GM23338 (cell line): ENCODE measurements at regions not wholly inside any gene's neighbourhood (a gene's known extent, or its start where the extent isn't known, plus 50 kb on each side); places are given as distances from the start of the nearest gene placed in this dataset.

Experiments used
- ATAC-seq: fragments of 200-7000 bp; cut with Tn5 transposase; 3 replicates; pipeline ENCODE4 v1.9.1; 2020
- DNase-seq: peaks from one replicate; pipeline ENCODE4 v3.0.0-alpha.2; 2015; ENCODE audit warnings: low spot score
- H2AFZ ChIP-seq: fragments of 200-600 bp; sonication (generic); 2 replicates; pipeline ENCODE4 v1.8.0; 2016; ENCODE audit warnings: antibody characterized with exemption, mild to moderate bottlenecking, moderate library complexity
- H3F3A ChIP-seq: fragments of 200-600 bp; sonication (generic); replicated peaks from 2 replicates; pipeline ENCODE4 v1.8.0; 2017; ENCODE audit warnings: antibody characterized with exemption, mixed run types, low read depth
- H3K27ac ChIP-seq: fragments of 200-600 bp; sonication (generic); 2 replicates; pipeline ENCODE4 v1.6.1; 2016; ENCODE audit warnings: low read depth
- H3K27me3 ChIP-seq: fragments of 200-600 bp; sonication (generic); 2 replicates; pipeline ENCODE4 v1.8.0; 2016; ENCODE audit warnings: mild to moderate bottlenecking, mixed run types, moderate library complexity; ENCODE audit not compliant: insufficient read depth
- H3K36me3 ChIP-seq: fragments of 200-600 bp; sonication (generic); 2 replicates; pipeline ENCODE4 v1.8.0; 2016; ENCODE audit warnings: mild to moderate bottlenecking; ENCODE audit not compliant: insufficient read depth
- H3K4me1 ChIP-seq: fragments of 200-600 bp; sonication (generic); 2 replicates; pipeline ENCODE4 v1.8.0; 2016; ENCODE audit warnings: mild to moderate bottlenecking, moderate library complexity; ENCODE audit not compliant: insufficient read depth
- H3K4me2 ChIP-seq: fragments of 200-600 bp; sonication (generic); 2 replicates; pipeline ENCODE4 v1.7.1; 2017; ENCODE audit warnings: mixed run types
- H3K4me3 ChIP-seq: fragments of 200-600 bp; sonication (generic); 2 replicates; pipeline ENCODE4 v1.6.1; 2016; ENCODE audit warnings: mixed run types
- H3K79me2 ChIP-seq: fragments of 200-600 bp; sonication (generic); replicated peaks from 2 replicates; pipeline ENCODE4 v1.8.0; 2017; ENCODE audit warnings: mild to moderate bottlenecking; ENCODE audit not compliant: insufficient read depth
- H3K9me2 ChIP-seq: fragments of 200-600 bp; sonication (generic); 2 replicates; pipeline ENCODE4 v1.8.0; 2017; ENCODE audit not compliant: insufficient read depth
- H4K20me1 ChIP-seq: fragments of 200-600 bp; sonication (generic); replicated peaks from 2 replicates; pipeline ENCODE4 v1.8.0; 2017; ENCODE audit warnings: mild to moderate bottlenecking; ENCODE audit not compliant: insufficient read depth
- H3K27ac Mint-ChIP-seq: 2 replicates; pipeline ENCODE4 v1.8.0; 2020; ENCODE audit warnings: inconsistent platforms, mild to moderate bottlenecking, moderate library complexity, mixed read lengths
- H3K27me3 Mint-ChIP-seq: 3 replicates; pipeline ENCODE4 v1.8.0; 2022; ENCODE audit warnings: low read depth, mild to moderate bottlenecking, moderate library complexity, mixed read lengths, inconsistent platforms; ENCODE audit not compliant: insufficient read depth, poor library complexity
- H3K36me3 Mint-ChIP-seq: 3 replicates; pipeline ENCODE4 v1.8.0; 2021; ENCODE audit warnings: low read depth, mild to moderate bottlenecking, inconsistent platforms, moderate library complexity, mixed read lengths
- H3K4me1 Mint-ChIP-seq: 3 replicates; pipeline ENCODE4 v1.8.0; 2020; ENCODE audit warnings: mild to moderate bottlenecking, inconsistent platforms, mixed read lengths
- H3K4me3 Mint-ChIP-seq: 3 replicates; pipeline ENCODE4 v1.8.0; 2021; ENCODE audit warnings: moderate library complexity, mild to moderate bottlenecking, inconsistent platforms, mixed read lengths
- H3K9me3 Mint-ChIP-seq: 3 replicates; pipeline ENCODE4 v1.8.0; 2020; ENCODE audit warnings: moderate library complexity, mild to moderate bottlenecking, inconsistent platforms, mixed read lengths
- CREB1 ChIP-seq: fragments of 250-450 bp; sonication (Bioruptor Pico); IDR thresholded peaks from 2 replicates; pipeline ENCODE4 v1.5.0; 2020; ENCODE audit warnings: low read depth, mild to moderate bottlenecking, moderate library complexity
- EZH2 ChIP-seq: fragments of 200-600 bp; sonication (generic); IDR thresholded peaks from one replicate; pipeline ENCODE4 v1.8.0; 2017; ENCODE audit warnings: antibody characterized with exemption, mild to moderate bottlenecking, low read depth; ENCODE audit not compliant: unreplicated experiment
- EZH2phosphoT487 ChIP-seq: fragments of 200-600 bp; sonication (generic); IDR thresholded peaks from one replicate; pipeline ENCODE4 v1.8.1; 2018; ENCODE audit warnings: antibody characterized with exemption; ENCODE audit not compliant: unreplicated experiment
- JUNB ChIP-seq: IDR thresholded peaks from one replicate; pipeline ENCODE4 v1.6.1; 2016; ENCODE audit warnings: antibody characterized with exemption; ENCODE audit not compliant: unreplicated experiment
- NANOG ChIP-seq: IDR thresholded peaks from 2 replicates; pipeline ENCODE4 v1.6.1; 2016; ENCODE audit warnings: antibody characterized with exemption, borderline replicate concordance
- POLR2AphosphoS5 ChIP-seq: IDR thresholded peaks from 2 replicates; pipeline ENCODE4 v1.6.1; 2016; ENCODE audit warnings: antibody characterized with exemption, low read depth
- STAT1 ChIP-seq: IDR thresholded peaks from one replicate; pipeline ENCODE4 v1.6.1; 2016; ENCODE audit warnings: antibody characterized with exemption; ENCODE audit not compliant: unreplicated experiment
- ZNF114 ChIP-seq: fragments of 250-450 bp; sonication (Bioruptor Pico); IDR thresholded peaks from 2 replicates; pipeline ENCODE4 v1.5.0; 2020; ENCODE audit warnings: mild to moderate bottlenecking, moderate library complexity
- ZNF331 ChIP-seq: fragments of 250-450 bp; sonication (Bioruptor Pico); IDR thresholded peaks from 2 replicates; pipeline ENCODE4 v1.5.0; 2020; ENCODE audit warnings: low read depth, mild to moderate bottlenecking, moderate library complexity
- TF ChIP-seq, protein P1 (sequence below), 2 experiments: fragments of 200-600 bp in 1 of 2; sonication (generic) in 1 of 2; conservative IDR thresholded peaks; 2 replicates each; pipeline versions ENCODE4 v1.5.1 to v1.6.1; 2016 to 2017; ENCODE audit warnings: antibody characterized with exemption in 2 of 2, low read depth in 2 of 2, mild to moderate bottlenecking in 2 of 2, moderate library complexity in 1 of 2
- TF ChIP-seq, protein P2 (sequence below): IDR thresholded peaks from 2 replicates; pipeline ENCODE4 v1.6.1; 2016; ENCODE audit warnings: antibody characterized with exemption
- TF ChIP-seq, protein P3 (sequence below): IDR thresholded peaks from one replicate; pipeline ENCODE4 v1.6.1; 2018; ENCODE audit warnings: antibody characterized with exemption; ENCODE audit not compliant: unreplicated experiment

DNA sequence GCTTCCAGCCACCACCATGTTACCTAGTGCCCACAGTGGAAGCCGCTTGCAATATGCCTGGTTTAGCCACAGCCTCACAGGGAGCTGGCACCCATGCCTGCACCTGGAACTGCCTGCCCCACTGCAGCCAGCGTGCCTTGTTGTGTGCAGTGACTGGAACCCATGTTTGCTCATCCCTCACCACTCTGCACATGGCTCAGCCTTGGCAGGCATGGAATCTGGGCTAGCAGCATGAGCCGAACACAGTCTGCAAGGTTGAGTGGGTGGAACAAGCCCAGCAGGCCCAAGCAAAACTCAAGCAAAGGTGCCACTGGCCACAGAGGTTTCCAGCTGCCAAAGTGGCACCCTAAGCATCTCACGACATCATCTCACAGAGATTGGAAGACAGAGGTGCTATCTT lies 269.5 kb downstream of the PCDH20 start (continued):
- TF ChIP-seq, protein P1, sequence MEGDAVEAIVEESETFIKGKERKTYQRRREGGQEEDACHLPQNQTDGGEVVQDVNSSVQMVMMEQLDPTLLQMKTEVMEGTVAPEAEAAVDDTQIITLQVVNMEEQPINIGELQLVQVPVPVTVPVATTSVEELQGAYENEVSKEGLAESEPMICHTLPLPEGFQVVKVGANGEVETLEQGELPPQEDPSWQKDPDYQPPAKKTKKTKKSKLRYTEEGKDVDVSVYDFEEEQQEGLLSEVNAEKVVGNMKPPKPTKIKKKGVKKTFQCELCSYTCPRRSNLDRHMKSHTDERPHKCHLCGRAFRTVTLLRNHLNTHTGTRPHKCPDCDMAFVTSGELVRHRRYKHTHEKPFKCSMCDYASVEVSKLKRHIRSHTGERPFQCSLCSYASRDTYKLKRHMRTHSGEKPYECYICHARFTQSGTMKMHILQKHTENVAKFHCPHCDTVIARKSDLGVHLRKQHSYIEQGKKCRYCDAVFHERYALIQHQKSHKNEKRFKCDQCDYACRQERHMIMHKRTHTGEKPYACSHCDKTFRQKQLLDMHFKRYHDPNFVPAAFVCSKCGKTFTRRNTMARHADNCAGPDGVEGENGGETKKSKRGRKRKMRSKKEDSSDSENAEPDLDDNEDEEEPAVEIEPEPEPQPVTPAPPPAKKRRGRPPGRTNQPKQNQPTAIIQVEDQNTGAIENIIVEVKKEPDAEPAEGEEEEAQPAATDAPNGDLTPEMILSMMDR (conservative IDR thresholded peaks at IDR 0.05; ENCODE audit: low read depth in 2 of 2): no peak

DNA sequence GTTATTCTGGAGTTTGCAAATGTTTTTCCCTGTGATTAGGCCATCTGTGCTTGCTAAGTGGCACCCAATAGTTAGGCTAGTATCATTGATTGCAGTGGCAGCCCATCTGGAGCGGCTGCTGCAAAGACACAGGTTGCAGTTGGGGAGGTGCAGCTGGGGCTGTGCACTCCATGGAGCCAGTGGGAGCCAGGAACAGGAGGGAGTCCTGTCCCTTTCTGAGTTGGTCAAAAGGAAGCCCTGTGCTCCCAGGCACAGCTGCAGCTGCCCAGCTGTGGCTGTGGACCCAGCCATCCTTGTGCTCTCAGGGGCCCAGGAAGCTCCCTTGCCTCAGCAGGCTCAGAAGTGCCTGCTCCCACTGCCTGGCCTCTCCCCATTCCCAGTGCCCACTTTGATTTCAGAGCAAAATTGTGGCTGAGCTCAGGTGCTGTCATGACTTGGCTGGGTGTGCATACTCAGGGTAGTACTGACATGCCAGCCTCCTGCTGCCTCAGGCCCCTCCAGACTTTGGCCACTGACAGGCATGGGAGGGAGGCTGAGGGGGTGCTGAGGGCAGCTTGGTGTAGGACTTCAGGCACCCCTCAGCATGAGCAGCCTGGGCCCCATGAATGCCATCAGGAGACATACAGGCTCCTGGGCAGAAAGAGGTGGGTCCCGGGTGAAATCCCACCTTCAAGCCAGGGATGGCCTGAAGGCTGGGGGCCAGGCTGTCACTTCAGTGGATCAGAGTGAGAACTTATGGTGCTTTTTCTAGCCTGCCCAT lies 270.6 kb downstream of the PCDH20 start:
- Histone ChIP-seq H3K36me3 (no peaks in the 10 kb centered on the region; the same call in 1 of the 2 replicates), H2AFZ (no peak overlapping the region), H3K27ac (no peak overlapping the region), H3K27me3 (no peaks in the 10 kb centered on the region), H4K20me1 (no peaks in the 10 kb centered on the region), H3K4me3 (no peak overlapping the region), H3K4me2 (no peak overlapping the region), H3K4me1 (no peaks in the 10 kb centered on the region), H3K9me2 (no peaks in the 10 kb centered on the region), H3F3A (no peaks in the 10 kb centered on the region), H3K79me2 (no peaks in the 10 kb centered on the region)
- no peaks in the 10 kb centered on the region; the same call in 2 of the 3 replicates for H3K4me1 Mint-ChIP-seq
- H3K27me3 Mint-ChIP-seq: no peaks in the 10 kb centered on the region
- H3K36me3 Mint-ChIP-seq: peaks cover 31% of the 10 kb centered on the region
- DNase-seq (no peak), ATAC-seq (no peak)
- no peak overlapping the region for H3K4me3 Mint-ChIP-seq
- no peak overlapping the region for H3K27ac Mint-ChIP-seq
- H3K9me3 Mint-ChIP-seq: peaks cover 34% of the 10 kb centered on the region
- TF ChIP-seq, protein P2, sequence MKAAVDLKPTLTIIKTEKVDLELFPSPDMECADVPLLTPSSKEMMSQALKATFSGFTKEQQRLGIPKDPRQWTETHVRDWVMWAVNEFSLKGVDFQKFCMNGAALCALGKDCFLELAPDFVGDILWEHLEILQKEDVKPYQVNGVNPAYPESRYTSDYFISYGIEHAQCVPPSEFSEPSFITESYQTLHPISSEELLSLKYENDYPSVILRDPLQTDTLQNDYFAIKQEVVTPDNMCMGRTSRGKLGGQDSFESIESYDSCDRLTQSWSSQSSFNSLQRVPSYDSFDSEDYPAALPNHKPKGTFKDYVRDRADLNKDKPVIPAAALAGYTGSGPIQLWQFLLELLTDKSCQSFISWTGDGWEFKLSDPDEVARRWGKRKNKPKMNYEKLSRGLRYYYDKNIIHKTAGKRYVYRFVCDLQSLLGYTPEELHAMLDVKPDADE: no peak
- no peak for TF ChIP-seq POLR2AphosphoS5
- TF ChIP-seq EZH2phosphoT487: no peak
- no peak for TF ChIP-seq NANOG
- no peak for TF ChIP-seq STAT1
- TF ChIP-seq, protein P1 (conservative IDR thresholded peaks at IDR 0.05; ENCODE audit: low read depth in 2 of 2): no peak
- TF ChIP-seq JUNB: no peak
- TF ChIP-seq CREB1: no peak
- no peak for TF ChIP-seq ZNF114 (CRISPR knock-in tag)
- TF ChIP-seq, protein P3, sequence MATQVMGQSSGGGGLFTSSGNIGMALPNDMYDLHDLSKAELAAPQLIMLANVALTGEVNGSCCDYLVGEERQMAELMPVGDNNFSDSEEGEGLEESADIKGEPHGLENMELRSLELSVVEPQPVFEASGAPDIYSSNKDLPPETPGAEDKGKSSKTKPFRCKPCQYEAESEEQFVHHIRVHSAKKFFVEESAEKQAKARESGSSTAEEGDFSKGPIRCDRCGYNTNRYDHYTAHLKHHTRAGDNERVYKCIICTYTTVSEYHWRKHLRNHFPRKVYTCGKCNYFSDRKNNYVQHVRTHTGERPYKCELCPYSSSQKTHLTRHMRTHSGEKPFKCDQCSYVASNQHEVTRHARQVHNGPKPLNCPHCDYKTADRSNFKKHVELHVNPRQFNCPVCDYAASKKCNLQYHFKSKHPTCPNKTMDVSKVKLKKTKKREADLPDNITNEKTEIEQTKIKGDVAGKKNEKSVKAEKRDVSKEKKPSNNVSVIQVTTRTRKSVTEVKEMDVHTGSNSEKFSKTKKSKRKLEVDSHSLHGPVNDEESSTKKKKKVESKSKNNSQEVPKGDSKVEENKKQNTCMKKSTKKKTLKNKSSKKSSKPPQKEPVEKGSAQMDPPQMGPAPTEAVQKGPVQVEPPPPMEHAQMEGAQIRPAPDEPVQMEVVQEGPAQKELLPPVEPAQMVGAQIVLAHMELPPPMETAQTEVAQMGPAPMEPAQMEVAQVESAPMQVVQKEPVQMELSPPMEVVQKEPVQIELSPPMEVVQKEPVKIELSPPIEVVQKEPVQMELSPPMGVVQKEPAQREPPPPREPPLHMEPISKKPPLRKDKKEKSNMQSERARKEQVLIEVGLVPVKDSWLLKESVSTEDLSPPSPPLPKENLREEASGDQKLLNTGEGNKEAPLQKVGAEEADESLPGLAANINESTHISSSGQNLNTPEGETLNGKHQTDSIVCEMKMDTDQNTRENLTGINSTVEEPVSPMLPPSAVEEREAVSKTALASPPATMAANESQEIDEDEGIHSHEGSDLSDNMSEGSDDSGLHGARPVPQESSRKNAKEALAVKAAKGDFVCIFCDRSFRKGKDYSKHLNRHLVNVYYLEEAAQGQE: no peak
- TF ChIP-seq ZNF331: no peak
- no peak for TF ChIP-seq EZH2
